CMK (cell line): ENCODE measurements at regions not wholly inside any gene's neighbourhood (a gene's known extent, or its start where the extent isn't known, plus 50 kb on each side); places are given as distances from the start of the nearest gene placed in this dataset.
A peak's percentile ranks its signal among the peaks of the same experiment; 100 is the strongest.

Experiments used
- DNase-seq: peaks from one replicate; pipeline ENCODE4 v3.0.0-alpha.2; 2010; ENCODE audit warnings: low read depth

- no peak for DNase-seq
These were observed 56.2 kb upstream of the DPH5 start for GRCh38 chr1:101081496-101082488.

DNA sequence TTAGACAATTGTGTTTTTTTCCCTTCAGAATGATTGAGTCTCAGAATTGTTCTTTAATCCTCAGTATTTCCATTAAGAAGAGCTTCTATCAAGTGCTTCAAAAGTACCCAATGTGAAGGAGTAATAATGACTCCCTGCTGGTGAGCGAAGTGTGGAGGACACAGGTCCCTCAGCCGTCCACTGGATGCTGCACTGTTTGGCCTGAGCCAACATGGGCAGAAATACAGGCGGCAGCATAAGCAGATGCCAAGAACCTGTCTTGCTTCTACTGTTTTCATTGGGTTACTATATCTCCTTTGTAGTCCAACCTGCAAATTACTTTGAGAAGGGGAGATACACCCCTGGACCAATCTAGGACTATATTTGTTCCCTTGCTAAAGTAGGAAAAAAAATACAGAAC is 55.3 kb upstream of the DPH5 start:
- DNase-seq, result no peak

DNA sequence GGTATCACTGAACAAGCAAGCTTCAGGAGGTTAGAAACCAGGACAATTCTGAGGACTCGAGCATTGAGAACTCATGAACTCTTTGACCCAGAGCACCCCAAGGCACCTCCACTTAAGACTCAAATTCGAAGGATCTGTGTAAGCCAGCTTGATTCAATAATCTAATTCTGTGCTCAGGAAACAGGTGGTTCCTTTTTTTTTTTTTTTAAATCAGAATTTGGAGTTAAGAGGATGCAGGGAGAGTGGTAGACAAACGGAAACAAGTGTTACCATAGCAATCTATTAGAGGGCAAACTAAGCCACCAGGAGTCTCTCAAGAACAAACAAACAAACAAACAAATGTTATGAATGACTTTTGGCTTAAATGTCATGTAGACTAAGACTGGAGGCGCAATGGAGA is 53.8 kb upstream of the DPH5 start:
- peak; percentile 47 for DNase-seq

DNA sequence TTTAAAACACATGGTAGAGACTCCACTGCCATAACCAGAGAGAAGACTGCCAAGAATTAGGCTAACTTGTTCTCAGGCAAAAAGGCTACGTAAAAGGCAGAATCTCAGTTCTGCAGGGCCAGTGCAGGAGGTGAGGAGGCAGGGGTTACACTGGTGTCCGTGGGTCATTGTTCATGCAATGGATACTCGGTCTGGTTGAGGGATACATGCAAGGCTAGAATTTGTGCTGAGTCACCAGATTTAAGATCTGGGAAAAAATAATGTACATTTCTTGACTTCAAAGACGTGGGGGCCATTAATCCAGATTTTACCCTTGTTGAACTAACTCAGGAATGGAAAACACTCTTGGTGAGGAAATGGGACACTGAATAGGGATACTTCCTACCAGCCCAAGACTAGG is 52.3 kb upstream of the DPH5 start:
- DNase-seq, result no peak

DNA sequence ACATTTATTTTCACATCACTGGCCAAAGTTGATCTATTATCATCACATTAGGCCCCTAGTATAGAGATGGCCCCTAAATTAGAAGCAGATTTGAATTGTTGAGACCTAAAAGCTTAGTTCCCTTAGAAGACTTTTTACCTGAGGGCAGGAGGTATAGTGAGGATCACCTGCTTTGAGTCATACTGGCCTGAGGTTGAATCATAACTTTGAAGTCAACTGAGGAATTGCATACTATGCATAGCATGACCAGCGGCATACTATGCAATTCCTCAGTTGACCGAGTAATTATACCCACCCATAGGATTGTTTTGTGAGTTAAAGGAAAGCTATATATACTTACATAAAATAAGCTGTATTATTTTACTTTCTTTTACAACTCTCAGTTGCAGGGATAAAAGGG is 50.3 kb upstream of the DPH5 start:
- no peak for DNase-seq
